NCI-H510A treated with DMSO at 0.1 percent for 48 hours (cell line): ENCODE measurements at regions not wholly inside any gene's neighbourhood (a gene's known extent, or its start where the extent isn't known, plus 50 kb on each side); places are given as distances from the start of the nearest gene placed in this dataset.

Source experiments
- DNase-seq: peaks from one replicate; lab custom pipeline; 2025; lab: John Stamatoyannopoulos, UW

GRCh38 chr6:121826156-121826810 is 390.8 kb downstream of the GJA1 start:
- no peak for DNase-seq

- no peak for DNase-seq
Measured at GRCh38 chr6:121828146-121828886, 392.9 kb downstream of the GJA1 start.

GRCh38 chr6:121830736-121831135 is 395.3 kb downstream of the GJA1 start:
- no peak for DNase-seq

GRCh38 chr6:121835662-121836061 is 400.2 kb downstream of the GJA1 start:
- no peak for DNase-seq

GRCh38 chr6:121837545-121838229 is 402.2 kb downstream of the GJA1 start:
- DNase-seq: no peak

- no peak for DNase-seq
Measured at GRCh38 chr6:121838842-121839241, 403.4 kb downstream of the GJA1 start.

- no peak for DNase-seq
Measured at GRCh38 chr6:121839896-121840295, 404.4 kb downstream of the GJA1 start.

GRCh38 chr6:121844898-121845297 is 409.5 kb downstream of the GJA1 start:
- DNase-seq: no peak

GRCh38 chr6:121847806-121848522 is 412.5 kb downstream of the GJA1 start:
- DNase-seq: no peak

GRCh38 chr6:121848523-121849255 is 413.2 kb downstream of the GJA1 start:
- DNase-seq: no peak

- no peak for DNase-seq
Measured at GRCh38 chr6:121849477-121849876, 414.0 kb downstream of the GJA1 start.

GRCh38 chr6:121851056-121851455 is 415.6 kb downstream of the GJA1 start:
- DNase-seq: no peak

- no peak for DNase-seq
Measured at GRCh38 chr6:121853686-121854085, 418.2 kb downstream of the GJA1 start.

- DNase-seq: no peak
Measured at GRCh38 chr6:121855521-121855920, 420.1 kb downstream of the GJA1 start.

- no peak for DNase-seq
Measured at GRCh38 chr6:121856296-121856695, 420.9 kb downstream of the GJA1 start.

- no peak for DNase-seq
Measured at GRCh38 chr6:121857551-121857950, 422.1 kb downstream of the GJA1 start.

- no peak for DNase-seq
Measured at GRCh38 chr6:121858310-121858709, 422.9 kb downstream of the GJA1 start.

- no peak for DNase-seq
Measured at GRCh38 chr6:121858986-121859385, 423.5 kb downstream of the GJA1 start.

GRCh38 chr6:121865811-121866210 is 430.4 kb downstream of the GJA1 start:
- DNase-seq: no peak

GRCh38 chr6:121867095-121867494 is 431.6 kb downstream of the GJA1 start:
- no peak for DNase-seq

- DNase-seq: no peak
Measured at GRCh38 chr6:121868206-121868605, 432.8 kb downstream of the GJA1 start.

- no peak for DNase-seq
Measured at GRCh38 chr6:121873595-121873994, 438.1 kb downstream of the GJA1 start.
